ENCODE measurements at regions not wholly inside any gene's neighbourhood (a gene's known extent, or its start where the extent isn't known, plus 50 kb on each side); places are given as distances from the start of the nearest gene placed in this dataset.

DNA sequence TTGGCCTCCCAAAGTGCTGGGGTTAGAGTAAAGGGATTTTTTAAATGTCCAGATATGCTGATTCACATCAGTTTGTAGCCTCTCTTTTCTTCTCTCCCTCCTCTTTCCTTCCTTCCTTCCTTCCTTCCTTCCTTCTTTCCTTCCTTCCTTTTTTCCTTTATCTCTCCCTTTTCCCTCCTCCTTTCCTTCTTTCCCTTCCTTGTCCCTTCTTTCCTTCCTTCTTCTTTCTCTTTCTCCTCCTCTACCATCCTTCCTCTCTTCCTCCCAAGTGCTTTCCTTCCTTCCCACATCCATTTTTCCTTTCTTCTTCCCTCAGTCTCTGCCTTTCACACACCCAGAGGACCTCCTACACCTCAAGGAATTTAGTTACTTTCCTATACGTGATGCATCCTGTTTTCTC is 671.8 kb downstream of the HS3ST4 start:
- no peak for TF ChIP-seq POLR2A (IDR thresholded peaks at IDR 0.05)
- no peak for TF ChIP-seq CTCF (IDR thresholded peaks at IDR 0.05)
- no peak for TF ChIP-seq POLR2AphosphoS5 (IDR thresholded peaks at IDR 0.05)

All from upper lobe of left lung (tissue), 4 donors.